GM20431 (cell line): ENCODE measurements at regions not wholly inside any gene's neighbourhood (a gene's known extent, or its start where the extent isn't known, plus 50 kb on each side); places are given as distances from the start of the nearest gene placed in this dataset.

ENCODE experiments used
- in situ Hi-C: fragments of 300-500 bp; cut with MseI, MboI; formaldehyde crosslinking; loops from one replicate; pipeline ENCODE4 v1.15.0; 2020; ENCODE audit warnings: low sequenced_read_pairs; ENCODE audit not compliant: unreplicated experiment

DNA sequence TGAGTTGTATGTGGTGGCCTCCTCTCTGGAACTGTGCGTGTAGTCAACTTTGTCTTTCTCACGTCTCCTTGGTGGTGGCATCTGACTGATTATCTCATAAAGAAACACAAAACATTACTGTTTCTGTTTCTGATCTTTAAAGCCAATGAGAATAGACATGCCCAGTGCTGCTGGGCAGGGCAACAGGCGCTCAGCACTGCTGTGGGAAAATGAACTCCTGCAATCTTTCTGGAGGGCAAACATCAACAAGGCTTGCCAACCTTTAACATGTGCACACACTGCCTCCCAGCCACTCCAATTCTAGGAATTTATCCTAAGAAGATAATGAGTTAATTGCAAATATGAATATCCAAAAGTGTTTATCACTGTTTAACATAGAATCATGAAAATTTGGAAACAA is 106.3 kb upstream of the CD93 start:
- in situ Hi-C loops: no loop called here

GRCh38 chr20:23190557-23190956 is 104.4 kb upstream of the CD93 start:
- in situ Hi-C loops: no loop called here

DNA sequence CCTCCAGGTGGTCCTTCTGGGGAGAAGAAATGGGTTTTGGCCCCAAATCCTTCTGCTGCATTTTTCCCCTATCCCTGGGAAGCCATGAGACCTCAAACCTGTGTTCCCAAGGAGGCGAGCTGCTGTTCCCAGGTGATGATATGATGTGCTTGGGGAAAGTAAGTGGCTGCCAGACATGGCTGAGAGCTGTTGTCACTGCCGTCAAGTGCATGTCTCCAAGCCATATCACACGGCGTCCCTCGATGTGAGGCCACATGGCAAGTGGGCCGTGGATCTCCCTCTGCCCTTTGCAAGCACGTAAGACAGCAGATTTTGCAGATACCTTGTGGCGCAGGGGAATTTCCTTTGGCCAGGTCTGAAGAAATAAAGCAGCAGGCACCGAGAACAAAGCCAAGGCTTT is 103.7 kb upstream of the CD93 start:
- in situ Hi-C loops: no loop called here

- in situ Hi-C loops: no loop called here
Measured at GRCh38 chr20:23189341-23189740, 103.2 kb upstream of the CD93 start.

DNA sequence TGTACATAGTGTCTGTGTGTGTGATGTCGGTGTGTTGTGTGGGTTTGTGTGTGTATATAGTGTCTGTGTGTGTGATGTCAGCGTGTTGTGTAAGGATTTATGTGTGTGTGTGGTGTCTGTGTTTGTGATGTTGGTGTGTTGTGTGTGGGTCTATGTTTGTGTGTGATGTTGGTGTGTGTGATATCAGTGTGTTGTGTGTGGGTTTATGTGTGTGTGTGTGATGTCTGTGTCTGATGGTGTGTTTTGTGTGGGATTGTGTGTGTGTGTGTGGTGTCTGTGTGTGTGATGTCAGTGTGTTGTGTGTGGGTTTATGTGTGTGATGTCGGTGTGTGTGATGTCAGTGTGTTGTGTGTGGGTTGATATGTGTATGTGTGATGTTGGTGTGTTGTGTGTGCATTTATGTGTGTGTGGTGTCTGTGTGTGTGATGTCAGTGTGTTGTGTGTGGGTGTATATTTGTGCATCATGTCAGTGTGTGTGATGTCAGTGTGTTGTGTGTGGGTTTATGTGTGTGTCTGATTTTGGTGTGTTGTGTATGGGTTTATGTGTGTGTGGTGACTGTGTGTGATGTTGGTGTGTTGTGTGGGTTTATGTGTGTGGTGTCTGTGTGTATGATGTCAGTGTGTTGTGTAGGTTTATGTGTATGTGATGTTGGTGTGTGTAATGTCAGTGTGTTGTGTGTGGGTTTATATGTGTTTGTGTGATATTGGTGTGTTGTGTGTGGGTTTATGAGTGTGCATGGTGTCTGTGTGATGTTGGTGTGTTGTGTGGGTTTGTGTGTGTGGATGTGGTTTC is 102.4 kb upstream of the CD93 start:
- in situ Hi-C loops: no loop called here

DNA sequence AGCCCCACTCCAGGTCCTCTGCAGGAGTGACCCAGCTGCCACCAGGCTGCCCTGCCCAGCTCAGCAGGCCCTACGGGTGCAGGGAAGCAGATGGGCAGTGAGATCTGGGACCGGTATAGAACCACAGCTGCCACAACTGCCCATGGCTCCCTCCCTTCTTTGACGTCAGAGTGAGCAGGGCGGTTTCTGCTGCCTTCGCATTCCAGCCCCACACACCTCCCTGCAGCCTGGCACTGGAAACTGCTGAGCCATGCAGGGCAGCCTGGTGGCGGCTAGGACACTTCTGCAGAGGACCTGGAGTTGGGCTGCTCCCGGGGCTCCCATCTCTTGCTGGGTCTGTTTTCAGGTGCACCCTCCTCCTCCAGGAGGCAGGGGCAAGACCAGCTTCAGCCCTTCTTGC is 101.6 kb upstream of the CD93 start:
- in situ Hi-C loops: no loop called here

GRCh38 chr20:23186808-23187207 is 100.7 kb upstream of the CD93 start:
- in situ Hi-C loops: no loop called here

DNA sequence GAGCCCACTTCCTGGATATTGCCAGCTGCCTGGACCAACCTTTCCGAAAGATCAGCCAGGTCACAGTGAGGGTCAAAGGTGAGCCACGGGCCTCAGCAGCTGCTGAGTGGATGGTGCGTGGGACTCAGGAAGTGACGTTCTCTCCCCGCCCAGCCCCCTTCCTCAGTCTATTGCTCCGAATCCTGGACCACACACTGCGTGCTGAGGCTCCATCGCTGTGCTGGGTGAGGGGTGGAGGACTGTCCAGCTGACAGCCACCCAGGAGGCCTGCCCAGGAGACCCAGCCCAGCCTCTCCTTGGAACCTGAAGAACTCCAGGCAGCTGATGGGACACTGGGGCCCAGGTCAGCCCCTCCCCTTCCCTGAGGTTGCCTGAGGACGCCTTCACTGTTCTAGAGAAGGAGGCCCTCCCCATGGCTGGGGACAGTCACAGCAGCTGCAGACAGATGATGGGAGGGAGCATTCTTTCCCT is 94.4 kb upstream of the CD93 start:
- in situ Hi-C loops: no loop called here

DNA sequence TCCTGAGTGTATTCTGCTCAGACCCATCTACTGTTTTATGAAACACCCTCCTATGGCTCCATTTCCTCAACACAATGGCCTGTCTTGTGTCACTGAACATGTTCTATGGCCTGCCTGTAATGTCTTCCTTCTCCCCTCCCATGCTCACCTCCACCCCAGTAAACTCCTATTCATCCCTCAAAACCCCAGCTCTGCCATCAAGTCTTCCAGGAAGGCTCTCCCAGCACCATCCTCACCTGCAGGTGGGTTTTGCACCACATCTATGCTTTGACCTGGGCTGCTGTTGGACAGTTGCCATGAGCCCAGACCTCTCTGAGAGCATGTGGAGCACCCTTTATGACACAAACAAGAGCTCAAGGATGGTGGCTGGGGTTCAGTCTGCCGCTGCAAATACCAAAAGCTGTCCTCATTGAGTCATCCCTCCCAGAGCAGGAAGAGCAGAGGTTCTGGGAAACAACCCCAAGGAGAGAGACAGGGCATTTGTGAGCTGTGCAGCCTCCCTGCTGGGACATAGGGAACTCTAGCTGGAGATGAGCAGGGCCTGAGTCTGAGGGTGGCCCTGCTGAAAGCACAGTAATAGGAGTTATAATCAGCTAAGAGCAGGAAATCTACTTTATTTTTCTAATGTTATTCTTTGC is 93.8 kb upstream of the CD93 start:
- in situ Hi-C loops: no loop called here

- in situ Hi-C loops: no loop called here
Measured at GRCh38 chr20:23178806-23179205, 92.7 kb upstream of the CD93 start.

DNA sequence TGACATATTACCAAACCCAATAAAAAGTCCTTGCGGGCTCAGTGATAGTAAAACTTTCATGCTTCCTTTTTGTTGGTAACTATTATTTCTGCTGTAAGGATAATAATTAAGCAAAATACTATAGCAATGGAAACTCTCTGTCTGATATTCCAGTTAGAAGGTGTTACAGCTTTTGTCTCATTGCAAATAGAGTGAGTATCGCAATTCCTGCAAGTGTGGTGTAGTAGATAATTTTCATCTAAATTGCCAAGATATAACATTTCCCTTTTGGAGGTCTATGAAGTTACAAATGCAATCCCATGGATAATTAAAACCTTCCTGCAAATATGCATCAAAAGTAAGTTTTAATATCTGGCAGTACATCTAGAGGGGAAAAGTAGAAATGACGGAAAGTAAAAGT is 88.7 kb upstream of the CD93 start:
- in situ Hi-C loops: no loop called here

GRCh38 chr20:23167431-23167830 is 81.3 kb upstream of the CD93 start:
- in situ Hi-C loops: no loop called here

DNA sequence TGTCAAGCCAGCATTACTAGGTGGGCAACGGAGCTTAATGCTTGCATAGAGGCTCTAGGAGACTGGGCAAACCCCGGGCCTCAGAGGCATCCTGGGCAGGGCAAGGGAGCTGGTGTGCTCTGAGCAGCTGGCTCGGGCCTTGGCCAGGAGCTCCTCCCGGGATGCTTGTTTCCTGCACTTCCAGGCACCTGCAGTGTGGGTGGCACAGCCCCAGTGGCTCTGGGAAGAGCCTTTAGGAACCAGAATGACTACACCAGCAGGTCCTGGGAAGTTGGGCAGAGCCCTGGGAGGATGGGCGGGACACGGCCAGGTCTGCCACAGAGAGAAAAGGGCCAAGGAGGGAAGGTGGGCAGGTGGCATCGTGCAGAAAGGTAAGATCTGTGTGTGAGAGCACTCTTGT is 80.4 kb upstream of the CD93 start:
- in situ Hi-C loops: no loop called here

- in situ Hi-C loops: no loop called here
Measured at GRCh38 chr20:23165964-23166363, 79.8 kb upstream of the CD93 start.

DNA sequence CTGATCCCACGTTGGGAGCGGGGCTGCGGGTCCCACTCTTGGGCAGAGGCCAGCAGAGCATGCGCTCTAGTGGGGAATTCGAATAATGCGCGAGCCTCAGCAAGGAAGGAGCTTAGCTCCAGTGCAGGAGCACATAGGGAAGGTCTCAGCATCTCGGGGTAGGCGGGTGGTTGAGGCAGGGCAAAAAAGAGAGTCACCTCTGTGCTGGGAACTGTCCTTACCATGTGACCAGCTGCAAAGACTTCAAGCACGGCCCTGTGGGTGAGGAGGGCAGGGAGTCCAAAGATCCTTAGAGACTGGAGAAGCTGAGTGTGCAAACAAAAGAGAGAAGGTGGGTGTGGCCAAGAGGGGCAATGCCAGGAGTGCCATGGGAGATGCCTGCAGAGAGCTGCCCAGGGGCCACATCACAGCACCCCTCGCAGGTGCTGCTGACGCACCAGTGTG is 79.2 kb upstream of the CD93 start:
- in situ Hi-C loops: no loop called here

DNA sequence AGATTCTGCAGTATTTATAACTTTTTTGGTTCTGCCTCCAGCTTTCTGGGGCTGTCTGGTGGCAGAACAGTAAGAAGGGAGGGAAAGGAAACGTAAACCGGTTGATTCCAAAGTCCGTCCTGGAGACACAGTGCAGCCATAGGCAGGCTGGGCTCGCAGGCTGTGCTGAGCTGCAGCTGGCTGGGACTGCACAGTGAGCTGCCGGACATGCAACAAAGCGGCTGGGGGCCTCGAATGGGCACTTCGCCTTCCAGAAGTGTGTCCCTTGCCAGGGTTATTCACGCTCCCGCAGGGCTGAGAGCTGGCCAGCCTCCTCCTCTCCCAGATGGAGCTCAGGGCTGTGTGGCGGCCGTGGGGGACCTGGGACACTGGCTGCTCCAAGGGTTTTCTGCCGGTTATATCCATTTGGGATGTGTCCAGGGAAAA is 78.1 kb upstream of the CD93 start:
- in situ Hi-C loops: no loop called here

- in situ Hi-C loops: no loop called here
Measured at GRCh38 chr20:23163562-23163961, 77.4 kb upstream of the CD93 start.

DNA sequence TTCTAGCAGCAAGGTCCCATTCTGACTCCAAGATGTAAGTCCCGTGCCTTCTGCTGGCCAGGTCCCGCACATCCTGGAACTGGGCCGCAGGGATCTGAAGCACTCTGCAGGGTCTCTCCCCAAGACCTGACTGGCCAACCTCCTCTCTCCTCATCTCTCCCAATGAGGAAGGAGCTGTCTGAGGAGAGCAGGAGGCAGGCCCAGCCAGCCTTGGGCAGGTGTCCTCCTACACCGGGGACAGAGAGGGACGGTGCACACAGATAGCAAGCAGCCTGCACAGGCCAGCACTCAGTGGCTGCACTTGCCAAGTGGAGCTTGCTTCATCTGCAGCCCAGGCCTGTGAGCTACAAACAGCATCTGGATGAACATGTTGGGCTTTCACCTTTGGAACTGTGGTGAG is 76.8 kb upstream of the CD93 start:
- in situ Hi-C loops: no loop called here

DNA sequence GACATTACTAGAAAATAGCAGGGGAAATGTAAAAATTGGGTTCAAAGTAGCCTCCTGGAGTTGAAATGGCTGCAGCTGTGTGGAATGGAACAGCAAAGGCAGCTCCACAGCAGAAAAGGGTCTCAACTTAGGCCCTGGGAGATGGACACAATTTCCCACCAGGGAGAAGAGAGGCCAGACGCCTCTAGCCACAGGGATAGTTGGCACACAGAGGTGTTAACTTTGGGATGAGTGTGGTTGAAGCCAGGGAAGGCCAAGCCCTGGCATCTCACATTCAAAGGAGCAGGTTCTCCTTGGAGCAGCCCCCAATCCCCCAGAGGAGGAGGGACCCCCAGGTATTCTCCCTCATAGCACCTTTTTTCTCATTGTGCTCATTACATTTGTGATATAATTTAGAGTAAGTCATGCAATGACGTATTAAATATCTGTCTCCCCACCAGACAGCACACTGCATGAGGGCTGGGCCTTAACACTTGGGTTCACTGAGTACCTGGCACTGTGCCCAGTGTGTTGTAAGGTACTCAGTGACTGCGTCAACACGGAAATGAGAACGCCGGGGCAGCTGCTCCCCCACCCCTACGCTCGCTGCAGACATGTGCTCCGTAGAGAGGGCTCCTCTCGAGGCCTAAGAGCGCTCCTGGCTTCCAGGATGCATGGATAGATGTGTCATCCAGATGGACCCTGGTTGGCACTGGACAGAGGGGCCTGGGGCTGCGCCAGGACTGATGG is 76.0 kb upstream of the CD93 start:
- in situ Hi-C loops: no loop called here

DNA sequence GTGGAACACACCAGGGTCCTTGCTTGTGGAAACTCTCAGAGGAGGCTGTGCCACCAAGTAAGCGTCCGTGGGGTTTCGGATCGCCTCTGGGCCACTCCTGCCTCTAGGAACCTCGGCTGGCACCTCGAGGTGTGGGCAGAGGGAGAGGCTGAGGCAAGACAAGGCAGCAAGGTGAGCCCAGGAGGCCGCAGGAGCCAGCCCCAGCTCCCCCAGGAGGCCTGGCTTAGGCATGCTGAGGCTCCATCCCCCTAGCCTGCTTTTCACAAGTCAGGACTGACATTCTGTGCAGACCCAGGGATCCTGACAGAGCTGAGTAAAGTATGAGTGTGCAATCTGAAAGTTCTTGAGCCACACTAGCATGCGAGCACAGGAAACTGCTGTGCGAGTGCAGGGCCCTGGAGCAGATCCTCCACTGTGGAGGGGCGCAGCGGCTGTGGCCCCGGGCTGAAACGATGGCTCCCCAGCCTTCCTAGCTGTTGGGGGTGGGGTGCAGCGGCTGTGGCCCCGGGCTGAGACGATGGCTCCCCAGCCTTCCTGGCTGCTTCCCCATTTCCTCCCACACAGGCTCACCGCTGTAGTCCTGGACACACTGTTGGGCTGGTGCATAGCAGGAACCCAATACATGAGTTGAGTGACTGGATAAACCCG is 75.2 kb upstream of the CD93 start:
- in situ Hi-C loops: no loop called here
